ENCODE measurements at regions not wholly inside any gene's neighbourhood (a gene's known extent, or its start where the extent isn't known, plus 50 kb on each side); places are given as distances from the start of the nearest gene placed in this dataset.
"Not testable (repeated sequence)": the region's sequence is repeated elsewhere in the genome, so short reads cannot be mapped to it uniquely, and the experiment has no call there.

GRCh38 chr9:108803428-108804065, 52.2 kb downstream of the ACTL7B start:
- DNase-seq: no peak
- ATAC-seq (ENCODE audit: poor library complexity): no peak
- intact Hi-C loops (cut with DNase I): no loop called here

DNA sequence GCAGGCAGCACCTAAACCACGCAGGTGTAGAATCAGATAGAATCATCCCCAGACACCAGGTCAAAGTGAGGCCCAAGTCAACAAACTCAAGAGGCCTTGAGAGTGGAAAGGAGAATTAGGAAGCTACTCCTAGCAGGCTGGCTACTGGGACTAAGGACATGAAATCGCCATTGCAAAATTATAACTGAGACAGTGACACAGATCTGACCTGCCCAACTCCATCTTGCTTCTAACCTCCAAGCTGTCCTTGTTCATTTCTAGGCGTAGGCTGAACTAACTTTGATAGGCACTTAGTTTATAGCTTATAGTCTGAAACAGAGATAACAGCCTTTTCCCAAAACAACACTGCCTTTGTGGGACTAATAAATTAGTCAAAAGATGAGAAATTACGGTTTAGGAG, 52.8 kb downstream of the ACTL7B start:
- intact Hi-C loops (cut with DNase I): no loop called here
- no peak for ATAC-seq (ENCODE audit: poor library complexity)
- DNase-seq: no peak

GRCh38 chr9:108801949-108802348, 53.8 kb downstream of the ACTL7B start:
- ATAC-seq (ENCODE audit: poor library complexity) (no peak), DNase-seq (no peak)
- intact Hi-C loops (cut with DNase I): no loop called here

- peak; percentile 95 for ATAC-seq (ENCODE audit: poor library complexity)
- intact Hi-C loops (cut with DNase I): no loop called here
Observed at GRCh38 chr9:108800632-108801099, 55.1 kb downstream of the ACTL7B start.

GRCh38 chr9:108793573-108793972, 62.2 kb downstream of the ACTL7B start:
- DNase-seq (no peak), ATAC-seq (ENCODE audit: poor library complexity) (no peak)
- intact Hi-C loops (cut with DNase I): no loop called here

More at GRCh38 chr9:108800632-108801099, 55.1 kb downstream of the ACTL7B start:
- DNase-seq: peak; percentile 77

GRCh38 chr9:108789742-108790141, 66.0 kb downstream of the ACTL7B start:
- DNase-seq (no peak), ATAC-seq (ENCODE audit: poor library complexity) (no peak)
- intact Hi-C loops (cut with DNase I): no loop called here

DNA sequence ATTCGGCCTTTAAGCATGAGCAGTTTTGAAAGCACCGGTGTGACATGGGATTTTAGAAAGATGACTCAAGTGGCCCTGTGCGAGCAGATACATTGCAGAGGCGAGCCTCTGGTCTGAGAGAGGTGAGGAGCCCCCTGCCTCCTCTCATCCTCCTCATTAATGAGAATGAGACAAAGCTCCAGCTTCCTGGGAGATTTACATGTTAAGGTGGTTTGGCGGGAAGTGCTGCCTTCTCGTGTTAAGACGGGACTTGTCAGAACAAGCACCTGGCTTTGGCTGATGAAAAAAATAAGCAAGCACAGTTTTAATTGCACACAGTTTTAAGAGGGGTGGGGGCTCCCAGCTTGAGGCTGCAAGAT, 68.1 kb downstream of the ACTL7B start:
- DNase-seq (no peak), ATAC-seq (ENCODE audit: poor library complexity) (no peak)
- intact Hi-C loops (cut with DNase I): no loop called here

GRCh38 chr9:108786901-108787689, 68.7 kb downstream of the ACTL7B start:
- intact Hi-C loops (cut with DNase I): no loop called here
- DNase-seq (no peak), ATAC-seq (ENCODE audit: poor library complexity) (peak; percentile 44)

GRCh38 chr9:108786322-108786721, 69.5 kb downstream of the ACTL7B start:
- intact Hi-C loops (cut with DNase I): no loop called here
- no peak for DNase-seq
- no peak for ATAC-seq (ENCODE audit: poor library complexity)

DNA sequence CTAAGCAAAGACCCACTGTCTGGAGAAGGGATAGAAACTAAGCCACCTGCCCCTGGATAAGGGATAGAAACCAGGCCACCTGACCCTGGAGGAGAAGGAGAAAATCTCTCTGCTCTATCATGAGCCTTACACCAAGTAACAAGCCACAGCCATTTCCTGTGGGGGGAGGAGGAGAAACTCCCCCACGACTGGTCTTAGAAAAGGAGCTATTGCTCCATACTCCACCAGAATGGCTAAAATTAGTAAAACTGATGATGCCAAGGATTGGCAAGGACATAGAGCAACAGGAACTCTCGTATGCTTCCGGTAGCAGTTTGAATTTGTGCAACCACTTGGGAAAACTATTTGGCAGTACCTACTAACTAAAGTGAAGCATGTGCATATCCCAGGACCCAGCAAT, 70.8 kb downstream of the ACTL7B start:
- DNase-seq: no peak
- ATAC-seq (ENCODE audit: poor library complexity): peak; percentile 63
- intact Hi-C loops (cut with DNase I): no loop called here

DNA sequence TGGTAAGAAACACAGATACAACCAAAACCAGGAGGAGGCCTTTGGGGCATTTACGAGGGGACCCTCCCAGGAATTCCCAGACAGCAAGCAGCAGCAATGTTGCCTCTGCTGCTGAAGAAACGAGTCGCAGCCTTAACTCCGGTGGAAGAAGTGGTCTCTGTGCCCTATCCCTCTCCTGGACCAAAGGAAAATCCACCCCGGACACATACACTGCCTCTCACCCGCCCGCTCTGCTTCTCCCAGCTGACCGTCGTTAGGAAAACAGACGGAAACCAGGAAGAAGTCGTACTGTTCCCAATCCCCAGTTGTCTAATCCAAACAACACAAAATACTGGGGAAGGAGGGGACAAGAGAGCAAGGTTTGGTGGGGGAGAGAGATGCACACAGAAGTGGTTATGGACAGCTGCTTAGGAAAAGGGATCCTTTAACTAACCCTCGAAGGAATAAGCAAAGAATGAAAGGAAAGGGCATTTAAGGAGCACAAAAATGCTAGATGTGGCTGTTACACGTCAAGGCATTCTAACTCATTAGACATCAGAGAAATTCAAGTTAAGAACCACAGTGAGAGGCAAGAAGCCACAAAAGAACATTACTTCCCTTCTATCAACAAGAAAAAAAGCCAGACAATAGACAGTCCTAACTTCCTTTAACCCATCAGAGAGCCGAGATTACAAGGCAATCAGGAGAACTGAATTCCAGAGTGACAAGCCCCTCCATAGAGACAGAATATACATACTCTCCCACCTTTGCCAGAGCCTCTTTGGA, 71.9 kb downstream of the ACTL7B start:
- DNase-seq (no peak), ATAC-seq (ENCODE audit: poor library complexity) (peak; percentile 60)
- intact Hi-C loops (cut with DNase I): no loop called here

DNA sequence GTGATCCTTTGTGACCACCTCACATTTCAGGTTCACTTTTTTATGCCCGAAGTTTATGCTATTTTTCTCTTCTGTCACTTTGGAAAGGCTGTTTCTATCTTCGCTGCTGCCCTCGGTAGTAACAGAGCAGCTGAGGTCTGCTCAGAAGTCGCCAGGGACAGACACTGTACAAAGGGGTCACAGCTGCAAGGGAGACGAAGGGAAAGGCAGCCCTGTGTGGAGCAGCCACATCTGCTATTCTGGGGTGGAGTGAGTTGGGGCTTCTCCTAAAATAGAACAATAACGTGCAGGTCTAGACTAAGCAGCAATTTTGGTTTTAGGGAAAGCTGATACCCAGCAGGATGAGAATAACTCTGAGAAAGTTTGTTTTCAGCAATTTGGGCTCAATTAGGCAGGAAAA, 72.5 kb downstream of the ACTL7B start:
- intact Hi-C loops (cut with DNase I): no loop called here
- DNase-seq (no peak), ATAC-seq (ENCODE audit: poor library complexity) (peak; percentile 56)

GRCh38 chr9:108780942-108781734, 74.6 kb downstream of the ACTL7B start:
- ATAC-seq (ENCODE audit: poor library complexity) (no peak), DNase-seq (no peak)
- intact Hi-C loops (cut with DNase I): no loop called here

- intact Hi-C loops (cut with DNase I): no loop called here
- no peak for ATAC-seq (ENCODE audit: poor library complexity)
- no peak for DNase-seq
Observed at GRCh38 chr9:108779551-108780325, 76.0 kb downstream of the ACTL7B start.

DNA sequence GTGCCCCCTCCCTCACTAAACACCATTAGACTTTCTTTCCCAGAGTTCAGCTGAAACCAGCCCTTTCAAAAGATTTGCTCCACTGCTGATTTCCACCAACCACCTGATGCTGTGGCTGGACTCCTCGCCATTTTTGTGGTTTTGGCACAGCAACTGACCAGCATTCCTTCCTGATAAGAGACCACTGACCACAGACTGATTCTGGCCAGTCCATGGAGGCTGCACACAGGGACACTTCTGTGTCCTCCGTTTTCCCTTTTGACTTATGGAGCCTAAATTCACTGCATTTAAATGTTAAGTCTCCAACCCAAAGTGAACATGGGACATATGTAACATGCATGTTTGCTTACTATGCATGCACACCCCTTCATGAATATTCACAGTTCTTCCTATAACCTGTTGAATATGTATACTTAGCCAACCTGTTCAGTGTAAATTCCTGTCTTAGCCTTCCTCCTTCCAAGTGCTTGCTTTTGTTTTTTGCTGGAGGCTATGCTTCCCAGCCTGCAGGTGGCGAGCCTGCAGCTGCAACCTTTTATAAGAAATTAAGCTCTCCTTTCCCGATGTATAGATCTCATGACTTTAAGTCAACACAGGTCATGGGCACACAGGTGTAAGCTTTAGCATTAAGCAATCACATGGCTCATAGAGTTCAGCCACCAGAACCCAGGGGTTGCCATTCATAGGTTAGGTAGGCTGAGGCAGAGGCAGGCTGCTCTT, 78.7 kb downstream of the ACTL7B start:
- ATAC-seq (ENCODE audit: poor library complexity): no peak
- DNase-seq: no peak
- intact Hi-C loops (cut with DNase I): no loop called here

- intact Hi-C loops (cut with DNase I): no loop called here
- peak; percentile 50 for DNase-seq
- ATAC-seq (ENCODE audit: poor library complexity): peak; percentile 77
Observed at GRCh38 chr9:108775901-108776306, 79.9 kb downstream of the ACTL7B start.

GRCh38 chr9:108774088-108774487, 81.7 kb downstream of the ACTL7B start:
- intact Hi-C loops (cut with DNase I); DNase-seq; ATAC-seq (ENCODE audit: poor library complexity): not testable (repeated sequence)
